HFFc6 (cell line): ENCODE measurements at regions not wholly inside any gene's neighbourhood (a gene's known extent, or its start where the extent isn't known, plus 50 kb on each side); places are given as distances from the start of the nearest gene placed in this dataset.

Experiments used
- DNase-seq: peaks from one replicate; pipeline ENCODE4 v3.0.0-alpha.2; 2018
- H3K27ac Mint-ChIP-seq: 2 replicates; pipeline ENCODE4 v1.8.0; 2020; ENCODE audit warnings: mild to moderate bottlenecking, mixed read lengths
- H3K27me3 Mint-ChIP-seq: 2 replicates; pipeline ENCODE4 v1.8.0; 2021; ENCODE audit warnings: mild to moderate bottlenecking, moderate library complexity, mixed read lengths; ENCODE audit not compliant: insufficient read depth
- H3K36me3 Mint-ChIP-seq: 2 replicates; pipeline ENCODE4 v1.8.0; 2021; ENCODE audit warnings: low read depth, mixed read lengths
- H3K4me1 Mint-ChIP-seq: 2 replicates; pipeline ENCODE4 v1.8.0; 2020; ENCODE audit warnings: low read depth, mixed read lengths
- H3K4me3 Mint-ChIP-seq: 2 replicates; pipeline ENCODE4 v1.8.0; 2020; ENCODE audit warnings: mild to moderate bottlenecking, moderate library complexity, mixed read lengths
- H3K9me3 Mint-ChIP-seq: 2 replicates; pipeline ENCODE4 v1.8.0; 2020; ENCODE audit warnings: mild to moderate bottlenecking, mixed read lengths
- CTCF ChIP-seq: fragments of 200-600 bp; sonication (generic); IDR thresholded peaks from 2 replicates; pipeline ENCODE4 v1.5.0; 2021; ENCODE audit warnings: antibody characterized with exemption, mild to moderate bottlenecking

GRCh38 chr13:107738004-107738403 lies 477.3 kb downstream of the LIG4 start:
- Mint-ChIP-seq H3K27ac (no peak overlapping the region), H3K36me3 (no peaks in the 10 kb centered on the region), H3K9me3 (peaks cover 15% of the 10 kb centered on the region), H3K4me3 (no peak overlapping the region), H3K27me3 (no peaks in the 10 kb centered on the region), H3K4me1 (no peaks in the 10 kb centered on the region)
- TF ChIP-seq CTCF = no peak
- DNase-seq = no peak

DNA sequence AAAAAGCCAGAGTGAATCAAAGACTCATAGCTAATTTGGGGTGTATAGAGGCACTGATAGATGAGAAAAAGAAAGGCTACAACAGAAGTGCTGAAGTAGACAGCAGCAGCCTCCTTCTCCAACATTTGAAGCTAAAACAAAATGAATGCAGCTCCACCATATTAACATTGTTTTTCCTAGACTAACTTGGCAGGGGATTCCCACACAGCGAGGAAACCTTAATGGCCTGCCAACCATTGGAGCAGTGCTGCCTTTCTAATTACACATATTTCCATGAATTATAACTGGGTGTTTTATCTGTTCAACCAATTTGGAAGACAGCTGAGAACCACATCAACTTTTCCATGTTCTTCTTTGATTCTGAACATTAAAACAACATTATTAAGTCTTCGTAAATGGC lies 478.6 kb downstream of the LIG4 start:
- H3K4me1 Mint-ChIP-seq = no peaks in the 10 kb centered on the region
- TF ChIP-seq CTCF = no peak
- H3K9me3 Mint-ChIP-seq = peaks cover 14% of the 10 kb centered on the region
- no peaks in the 10 kb centered on the region for H3K27me3 Mint-ChIP-seq
- no peak overlapping the region for H3K27ac Mint-ChIP-seq
- H3K36me3 Mint-ChIP-seq = no peaks in the 10 kb centered on the region
- H3K4me3 Mint-ChIP-seq = no peak overlapping the region
- no peak for DNase-seq

- H3K27ac Mint-ChIP-seq = no peak overlapping the region
- no peak overlapping the region for H3K4me3 Mint-ChIP-seq
- DNase-seq = no peak
- no peaks in the 10 kb centered on the region for H3K4me1 Mint-ChIP-seq
- no peak for TF ChIP-seq CTCF
- H3K9me3 Mint-ChIP-seq = peaks cover 14% of the 10 kb centered on the region
- H3K36me3 Mint-ChIP-seq = no peaks in the 10 kb centered on the region
- H3K27me3 Mint-ChIP-seq = no peaks in the 10 kb centered on the region
These were observed 479.2 kb downstream of the LIG4 start for GRCh38 chr13:107736170-107736569.

GRCh38 chr13:107734891-107735625 lies 480.3 kb downstream of the LIG4 start:
- no peak for TF ChIP-seq CTCF
- Mint-ChIP-seq H3K27me3 (no peaks in the 10 kb centered on the region), H3K36me3 (no peaks in the 10 kb centered on the region), H3K4me1 (no peaks in the 10 kb centered on the region), H3K27ac (no peak overlapping the region), H3K9me3 (peaks cover 14% of the 10 kb centered on the region), H3K4me3 (no peak overlapping the region)
- no peak for DNase-seq

- Mint-ChIP-seq H3K4me1 (no peaks in the 10 kb centered on the region), H3K36me3 (no peaks in the 10 kb centered on the region), H3K9me3 (peaks cover 7% of the 10 kb centered on the region), H3K27me3 (no peaks in the 10 kb centered on the region), H3K27ac (no peak overlapping the region), H3K4me3 (no peak overlapping the region)
- no peak for TF ChIP-seq CTCF
- no peak for DNase-seq
These were observed 482.1 kb downstream of the LIG4 start for GRCh38 chr13:107733276-107733675.
